Occipital lobe (tissue), 1 donor: ENCODE measurements at regions not wholly inside any gene's neighbourhood (a gene's known extent, or its start where the extent isn't known, plus 50 kb on each side); places are given as distances from the start of the nearest gene placed in this dataset.
"Not testable (repeated sequence)": the region's sequence is repeated elsewhere in the genome, so short reads cannot be mapped to it uniquely, and the experiment has no call there.

Experiments used
- DNase-seq: peaks from one replicate; lab custom pipeline; 2025; lab: John Stamatoyannopoulos, UW

DNA sequence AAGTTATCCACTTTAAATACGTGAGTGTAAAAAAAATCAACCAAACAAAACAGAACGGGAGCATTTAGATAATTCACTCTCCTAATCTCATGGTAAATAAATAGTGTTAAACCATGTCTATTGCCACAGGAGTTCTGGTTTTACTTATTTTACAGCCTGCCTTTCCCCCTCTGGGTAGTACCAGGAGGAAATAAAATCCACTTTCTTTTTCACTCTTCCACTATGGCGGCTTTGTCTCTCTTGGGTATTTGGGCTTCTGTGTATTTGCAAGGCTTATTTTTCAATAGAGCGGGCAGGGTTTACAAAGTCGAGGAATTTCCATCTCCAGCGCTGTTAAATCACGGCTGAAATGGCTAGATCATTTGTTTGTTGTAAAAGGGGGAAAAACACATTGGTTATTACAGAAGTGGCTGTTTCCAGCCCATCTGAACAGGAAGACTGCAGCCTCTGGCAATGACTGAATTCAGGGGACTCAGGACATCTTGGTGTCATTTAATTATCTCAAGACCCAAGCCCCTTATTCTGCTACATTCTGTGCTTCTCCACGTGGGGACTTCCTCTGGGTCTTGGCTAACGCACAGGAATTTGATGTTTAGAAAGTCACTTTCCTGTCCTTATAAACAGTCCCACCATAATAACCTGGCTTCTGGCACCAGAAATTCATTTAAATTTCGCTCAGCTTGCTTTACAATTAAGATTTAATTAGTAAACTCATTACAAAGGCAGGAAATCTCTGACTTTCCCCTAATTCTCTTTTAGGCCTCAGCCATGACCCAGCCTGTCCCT, 323.9 kb downstream of the GATA3 start:
- DNase-seq = no peak

DNA sequence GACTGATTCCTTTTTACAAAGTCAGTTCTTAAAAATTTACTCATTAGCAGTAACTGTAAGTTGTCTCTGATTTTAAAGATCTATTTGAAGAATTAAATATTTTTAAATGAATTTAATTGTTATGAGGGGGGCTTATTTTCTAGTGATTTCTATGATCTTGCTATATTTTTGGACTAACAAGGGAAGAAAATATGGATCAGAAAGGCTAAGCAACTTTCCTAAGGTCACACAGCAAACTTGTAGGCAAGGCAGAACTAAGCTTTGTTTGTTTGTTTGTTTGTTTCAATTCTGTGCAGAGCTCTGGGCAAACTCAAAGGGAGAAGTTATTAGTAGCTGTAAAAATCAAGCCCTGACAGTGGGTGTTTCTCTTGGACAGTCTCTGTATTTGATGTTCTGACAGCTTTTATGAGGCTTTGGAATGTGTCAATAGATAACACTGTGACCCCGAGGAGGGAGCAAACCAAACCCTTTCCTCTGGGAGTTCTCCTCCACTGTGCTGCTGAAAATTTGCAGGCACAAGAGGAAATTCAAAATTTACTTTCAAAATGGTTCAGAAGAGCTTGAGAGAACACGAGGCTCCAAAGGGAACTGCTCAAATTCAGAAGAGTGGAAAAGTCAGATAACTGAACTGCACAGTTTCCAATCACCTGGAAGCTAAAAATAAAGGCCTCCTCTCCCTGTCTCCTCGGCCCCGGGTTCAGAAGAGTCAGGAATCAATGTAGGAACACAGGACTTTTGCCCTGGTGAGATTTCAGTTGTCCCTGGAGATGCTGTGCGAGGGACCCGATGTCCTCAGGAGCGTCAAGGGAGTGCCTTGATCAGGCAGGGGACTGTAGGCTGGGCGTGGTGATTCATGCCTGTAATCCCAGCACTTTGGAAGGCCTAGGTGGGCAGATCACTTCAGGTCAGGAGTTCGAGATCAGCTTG, 325.7 kb downstream of the GATA3 start:
- no peak for DNase-seq

DNA sequence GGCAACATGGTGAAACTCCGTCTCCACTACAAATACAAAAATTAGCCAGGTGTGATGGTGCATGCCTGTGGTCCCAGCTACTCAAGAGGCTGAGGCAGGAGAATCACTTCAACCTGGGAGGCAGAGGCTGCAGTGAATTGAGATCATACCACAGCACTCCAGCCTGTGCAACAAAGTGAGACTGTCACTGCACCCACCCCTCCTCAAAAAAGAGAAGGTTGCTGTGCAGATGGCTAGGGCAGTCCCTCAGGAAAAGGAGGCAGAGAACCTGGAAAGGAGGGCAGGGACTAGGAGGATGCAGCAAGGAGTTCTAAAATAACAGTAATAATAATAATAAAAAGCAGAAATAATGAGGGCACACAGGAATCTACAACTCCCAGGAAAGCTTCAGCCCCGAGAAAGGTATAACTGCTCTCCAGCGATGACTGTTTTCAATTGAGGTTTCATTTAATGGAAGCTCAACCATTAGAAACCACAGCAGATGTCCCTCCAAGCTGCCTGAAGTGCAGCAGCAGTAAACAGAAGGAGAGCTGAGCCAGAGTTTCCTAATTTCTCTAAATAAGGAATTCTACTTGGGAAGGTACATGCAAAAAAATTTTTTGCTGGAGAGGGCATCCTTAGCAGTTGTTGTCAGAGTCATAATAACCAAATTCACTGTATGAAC, 326.5 kb downstream of the GATA3 start:
- no peak for DNase-seq

DNA sequence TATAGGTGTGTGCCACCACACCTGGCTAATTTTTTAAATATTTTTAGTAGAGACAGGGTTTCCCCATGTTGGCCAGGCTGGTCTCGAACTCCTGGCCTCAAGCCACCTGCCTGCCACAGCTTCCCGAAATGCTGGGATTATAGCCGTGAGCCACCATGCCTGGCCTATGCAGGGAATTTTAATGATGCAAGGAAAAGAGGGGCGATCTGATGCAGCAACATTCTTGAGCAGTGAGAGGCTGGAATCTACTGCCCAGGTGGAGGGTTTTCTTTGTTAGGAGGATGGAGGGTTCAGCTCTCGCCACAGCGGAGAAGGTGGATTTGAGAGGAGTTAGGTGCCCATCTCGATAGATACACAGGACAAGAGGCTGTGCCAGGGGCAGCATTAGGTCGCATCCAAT, 332.3 kb downstream of the GATA3 start:
- DNase-seq = no peak

DNA sequence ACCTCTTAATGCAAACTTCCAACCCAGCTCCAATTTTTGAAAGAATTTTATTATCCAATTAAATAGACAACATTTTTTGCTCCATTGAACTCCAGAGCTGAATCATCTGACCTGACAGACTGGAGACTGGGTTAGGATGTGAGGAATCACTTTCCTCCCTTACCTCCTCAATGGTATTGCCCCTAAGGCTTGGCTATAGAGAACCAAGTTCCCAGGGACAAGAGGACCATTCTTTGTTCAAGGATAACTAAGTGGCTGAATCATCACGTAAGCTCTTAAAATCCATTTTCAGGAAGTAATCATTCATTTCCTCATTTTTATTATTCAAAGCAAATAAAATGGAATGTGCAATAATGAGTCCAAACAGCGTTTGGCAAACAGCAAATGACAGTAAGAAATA, 335.1 kb downstream of the GATA3 start:
- no peak for DNase-seq

DNA sequence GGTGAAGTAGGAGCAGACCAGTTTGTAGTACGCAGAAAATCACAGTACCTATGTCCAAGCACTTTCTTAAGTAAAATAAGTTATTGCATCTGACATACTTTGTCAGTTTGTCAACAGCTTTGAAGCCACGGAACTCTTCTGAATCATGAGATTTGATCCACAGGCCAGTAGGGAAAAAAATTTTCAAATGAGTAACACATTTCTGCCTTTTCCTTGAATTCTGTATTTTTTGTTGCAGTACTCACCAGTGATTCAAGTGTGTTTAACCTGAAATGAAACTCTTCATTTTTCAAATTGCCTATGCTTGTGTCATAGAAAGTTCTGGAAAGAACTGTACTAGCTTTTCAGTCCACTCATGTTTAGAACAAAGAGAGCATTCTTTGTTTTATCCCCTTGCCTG, 337.7 kb downstream of the GATA3 start:
- DNase-seq = no peak

DNA sequence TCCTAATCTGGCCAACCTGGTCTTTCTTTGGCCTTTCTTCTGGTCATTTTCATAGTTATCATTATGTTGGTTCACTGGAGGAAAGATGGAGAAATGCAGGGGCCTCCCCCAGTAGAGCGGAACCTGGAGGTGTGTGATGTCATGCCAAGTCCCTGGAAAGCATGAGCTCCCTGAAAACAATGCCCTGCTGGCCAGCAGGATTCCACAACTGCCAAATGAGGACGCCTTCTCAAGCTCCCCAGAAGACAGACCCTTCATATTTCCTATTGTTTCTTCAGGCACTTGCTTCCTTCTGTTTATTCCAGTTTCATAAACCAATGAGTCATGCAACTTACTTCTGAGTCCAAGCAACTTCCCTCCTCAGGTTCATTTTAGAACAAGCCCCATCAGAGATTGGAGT, 339.0 kb downstream of the GATA3 start:
- DNase-seq = no peak

DNA sequence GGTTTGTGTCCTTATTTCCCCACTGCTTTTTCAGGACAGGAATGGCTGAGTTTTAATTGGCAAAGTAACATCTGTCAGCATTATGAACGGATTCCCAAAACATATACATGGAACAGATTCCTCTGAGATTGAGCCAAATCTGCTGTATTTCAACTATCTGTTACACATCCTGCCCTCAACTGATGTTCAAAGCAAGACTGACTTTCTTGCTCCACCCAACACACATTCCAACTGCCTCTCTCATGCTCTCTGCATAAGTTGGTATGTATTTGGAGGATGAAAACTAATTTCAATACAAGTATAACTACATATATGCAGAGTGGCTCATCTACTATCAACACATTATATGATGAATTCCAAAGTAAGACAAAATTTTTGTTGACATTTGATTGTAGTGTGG, 342.2 kb downstream of the GATA3 start:
- no peak for DNase-seq

DNA sequence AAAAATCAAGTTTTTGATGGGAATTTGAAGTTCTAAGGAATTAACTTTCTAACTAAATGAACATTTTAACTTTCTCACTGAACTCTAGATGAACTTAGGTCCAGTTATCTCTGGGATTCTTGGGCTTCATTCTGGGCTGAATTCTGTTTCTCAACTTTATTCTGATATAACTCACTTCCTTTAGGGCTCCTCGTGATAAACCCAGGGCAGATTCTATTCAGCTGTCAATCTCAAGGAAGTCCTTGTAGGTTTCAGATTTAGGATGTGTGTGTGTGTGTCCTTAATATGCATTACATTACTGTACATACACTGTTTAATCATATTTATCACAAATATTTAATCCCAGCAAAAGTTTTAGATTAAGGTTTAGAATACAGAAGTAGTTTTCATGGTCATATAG, 344.3 kb downstream of the GATA3 start:
- DNase-seq = no peak

DNA sequence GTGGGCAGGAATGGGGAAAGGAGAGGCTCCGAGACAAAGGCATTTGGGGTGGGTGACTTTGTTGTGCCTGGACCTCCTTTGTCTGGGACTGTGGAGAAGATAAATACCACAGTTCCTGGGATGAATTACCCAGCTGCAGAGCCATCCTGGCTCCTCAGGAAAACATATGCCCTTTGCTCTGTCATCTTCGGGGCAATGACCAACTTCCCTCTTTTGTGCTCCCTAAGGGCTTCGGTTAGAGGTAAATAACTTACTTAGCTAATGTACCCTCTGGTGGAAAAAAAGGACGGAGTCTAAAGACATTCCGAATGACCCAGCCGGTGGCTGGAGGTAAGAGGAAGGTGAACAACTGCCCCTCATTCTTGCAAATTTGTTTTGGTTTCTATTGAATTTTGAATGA, 345.7 kb downstream of the GATA3 start:
- no peak for DNase-seq

DNA sequence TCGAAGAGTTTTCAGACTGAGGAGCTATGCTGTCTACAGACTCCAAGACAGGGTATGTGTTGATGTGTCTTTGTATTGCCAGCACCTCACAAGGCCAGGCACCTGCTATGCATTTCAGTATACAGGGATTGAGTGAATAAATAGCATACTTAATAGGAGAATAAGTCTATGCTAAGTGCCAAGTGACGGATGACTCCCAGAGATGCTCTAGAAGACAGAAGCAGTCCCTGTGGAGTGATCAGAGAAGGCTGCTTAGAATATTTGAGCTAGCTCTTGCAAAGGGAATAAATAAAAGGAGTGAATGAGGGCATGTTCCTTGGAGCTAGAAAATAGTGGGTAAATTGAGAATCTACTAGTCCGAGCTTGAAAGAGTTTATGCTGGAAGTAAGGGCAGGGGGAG, 346.4 kb downstream of the GATA3 start:
- DNase-seq = no peak

DNA sequence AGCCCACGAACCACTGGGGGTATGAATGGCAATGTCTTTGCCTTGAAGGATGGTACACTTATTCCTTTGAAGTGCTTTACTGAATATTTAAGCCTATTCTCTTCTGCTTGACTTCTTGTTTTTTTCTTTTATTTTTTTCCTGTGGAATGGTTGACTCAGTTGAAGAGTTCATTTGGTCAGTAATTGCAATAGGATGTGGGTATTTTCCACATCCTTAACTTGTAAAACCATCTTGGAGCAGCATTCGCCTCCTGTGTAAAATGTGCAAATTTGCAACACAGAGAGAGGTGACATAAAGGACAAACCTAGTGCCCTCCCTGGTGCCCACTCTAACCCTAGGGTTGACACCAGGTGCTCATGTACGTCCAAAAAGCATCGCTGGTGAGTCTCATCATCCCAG, 347.0 kb downstream of the GATA3 start:
- no peak for DNase-seq

DNA sequence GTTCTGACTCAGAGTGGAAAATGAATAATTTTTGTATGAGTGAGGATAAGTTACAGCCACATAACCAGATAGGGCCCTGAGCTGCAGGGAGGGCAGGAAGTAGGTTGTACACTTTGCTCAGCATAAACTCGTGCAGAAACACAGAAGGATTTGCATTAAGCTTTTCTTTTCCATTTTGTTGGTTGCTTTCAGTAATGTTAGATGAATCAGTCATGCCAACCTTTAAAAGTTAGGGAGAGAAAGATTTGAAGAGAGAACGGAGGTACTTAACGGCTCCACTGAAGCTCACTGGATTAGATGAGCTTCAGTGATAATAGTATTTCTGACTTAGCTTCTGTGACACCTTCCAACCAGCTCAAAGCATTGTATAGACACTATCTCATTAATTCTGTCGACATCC, 348.1 kb downstream of the GATA3 start:
- DNase-seq = no peak

DNA sequence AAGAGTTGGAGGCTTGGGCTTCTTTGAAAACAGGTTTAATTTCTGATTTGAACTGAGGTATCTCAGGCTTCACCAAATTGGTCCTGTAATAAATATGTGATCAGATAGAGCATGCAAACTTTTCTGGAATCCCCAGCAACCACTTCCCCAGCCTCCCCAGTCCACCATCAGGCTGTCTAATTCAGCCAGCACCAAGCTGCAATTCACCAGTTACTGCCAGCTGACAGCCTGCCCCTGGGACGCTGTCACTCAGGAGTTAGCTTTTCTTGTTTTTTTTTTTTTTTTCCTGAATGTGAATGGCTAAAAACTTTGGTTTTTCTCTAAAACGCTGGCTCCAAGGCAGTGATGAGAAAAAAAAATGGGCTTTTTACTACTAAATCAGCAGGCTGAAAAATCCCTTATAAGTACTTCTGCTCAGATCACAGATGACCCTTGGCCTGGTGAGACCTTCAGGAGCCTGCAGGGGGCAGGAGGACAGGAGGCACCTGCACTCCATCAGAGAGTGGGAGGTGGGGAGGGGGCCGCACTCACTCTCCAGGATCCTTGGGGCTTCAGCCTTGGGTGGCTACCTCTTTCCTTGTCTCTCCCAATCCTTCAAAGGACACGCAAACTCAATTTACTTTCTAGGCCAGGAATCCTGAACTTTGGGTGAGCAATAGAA, 349.4 kb downstream of the GATA3 start:
- DNase-seq = no peak

DNA sequence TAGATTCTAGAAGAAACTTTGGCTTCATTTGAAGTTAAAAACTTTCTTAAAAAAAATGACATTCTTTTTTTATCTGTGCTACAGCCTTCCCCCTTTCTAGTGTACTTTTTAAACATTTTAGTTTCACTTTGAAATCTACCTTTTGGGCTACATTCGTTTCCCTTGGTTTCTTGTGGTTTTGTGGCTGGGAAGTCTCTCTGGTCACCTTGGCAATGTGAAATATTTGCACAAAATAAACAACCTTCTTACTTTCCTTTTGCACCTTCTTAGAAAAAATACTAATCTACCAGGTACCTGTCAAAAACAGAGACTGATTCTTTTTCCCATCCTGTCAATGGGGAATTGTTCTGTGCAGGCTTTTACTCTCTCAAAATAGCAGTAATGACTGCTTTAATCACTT, 350.2 kb downstream of the GATA3 start:
- DNase-seq = no peak

DNA sequence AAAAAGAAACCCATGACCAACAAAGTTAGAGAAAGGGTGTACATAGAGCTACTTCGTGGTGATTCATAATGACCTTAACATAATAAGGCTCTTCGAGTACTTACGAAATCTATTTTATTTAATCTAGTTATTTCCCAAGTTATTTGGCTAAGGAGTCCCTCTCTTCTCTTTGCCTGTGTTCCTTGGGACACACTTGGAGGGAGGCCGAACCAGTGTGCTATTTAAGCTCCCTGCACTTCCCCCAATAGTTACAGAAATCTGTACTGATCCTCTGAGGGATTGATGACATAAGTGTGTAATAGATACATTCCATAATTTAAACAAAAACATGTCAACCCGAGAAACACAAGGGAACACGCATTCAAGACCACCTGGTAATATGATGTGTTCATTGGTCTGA, 351.1 kb downstream of the GATA3 start:
- no peak for DNase-seq

DNA sequence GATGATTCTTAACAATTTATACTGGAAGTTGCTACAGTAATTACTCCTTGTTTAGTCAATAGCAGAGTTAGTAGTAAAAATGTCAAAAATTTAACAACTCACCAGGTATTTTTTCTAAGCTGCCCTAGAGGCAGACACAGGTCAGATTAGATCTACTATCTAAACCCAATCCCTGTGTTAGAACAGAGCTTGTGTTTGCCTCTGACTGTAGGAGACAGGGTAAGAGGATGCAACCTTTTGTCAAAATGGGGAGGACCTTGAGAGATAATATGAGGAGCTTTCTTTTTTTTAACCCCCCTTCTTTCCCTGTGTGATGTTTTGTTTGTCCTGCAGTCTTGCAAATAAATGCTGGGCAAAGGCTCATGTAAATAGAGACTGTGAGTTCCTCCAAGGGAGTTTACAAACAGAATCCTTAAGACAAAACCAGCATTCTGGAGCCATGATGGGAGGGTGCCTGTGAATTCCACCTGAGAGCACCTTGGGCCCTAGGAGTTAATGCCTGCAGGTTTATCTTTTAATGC, 353.1 kb downstream of the GATA3 start:
- DNase-seq = no peak

DNA sequence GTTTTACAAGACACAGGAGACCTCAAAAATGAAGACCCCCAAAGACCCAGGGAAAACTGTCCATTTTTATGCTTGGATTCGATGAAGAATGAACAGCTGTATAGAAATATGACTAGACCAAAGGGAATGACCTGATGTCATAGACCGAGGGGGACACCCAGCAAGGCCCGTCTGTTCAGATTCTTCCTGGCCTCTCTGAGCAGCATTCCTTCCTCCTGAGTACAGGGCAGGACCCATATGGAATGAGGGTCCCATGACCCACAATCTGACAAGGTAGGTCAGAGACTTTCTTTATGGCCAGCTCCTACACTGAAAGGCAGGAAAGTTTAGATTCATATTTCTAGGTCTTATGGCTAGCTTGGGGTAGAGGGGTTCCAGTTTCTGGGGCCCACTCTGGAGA, 356.0 kb downstream of the GATA3 start:
- no peak for DNase-seq

DNA sequence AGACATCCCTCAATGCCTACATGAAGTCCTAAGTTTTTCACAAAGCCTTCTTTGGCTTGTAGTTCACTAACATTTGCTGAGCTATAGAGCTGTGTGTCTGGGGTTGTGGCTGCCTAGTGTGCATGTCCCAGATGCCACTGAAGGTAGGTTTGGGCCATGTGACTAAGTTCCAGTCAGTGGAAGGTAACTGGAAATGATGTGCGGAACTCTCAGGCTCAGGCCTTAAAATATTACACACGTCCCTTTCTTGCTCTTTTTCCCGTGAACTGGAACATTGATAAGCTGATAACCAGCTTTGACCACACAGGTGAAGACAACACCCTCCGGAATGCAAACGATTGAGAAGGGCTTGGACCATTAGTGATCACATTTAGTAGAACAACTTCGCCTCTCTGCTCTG, 358.1 kb downstream of the GATA3 start:
- no peak for DNase-seq

DNA sequence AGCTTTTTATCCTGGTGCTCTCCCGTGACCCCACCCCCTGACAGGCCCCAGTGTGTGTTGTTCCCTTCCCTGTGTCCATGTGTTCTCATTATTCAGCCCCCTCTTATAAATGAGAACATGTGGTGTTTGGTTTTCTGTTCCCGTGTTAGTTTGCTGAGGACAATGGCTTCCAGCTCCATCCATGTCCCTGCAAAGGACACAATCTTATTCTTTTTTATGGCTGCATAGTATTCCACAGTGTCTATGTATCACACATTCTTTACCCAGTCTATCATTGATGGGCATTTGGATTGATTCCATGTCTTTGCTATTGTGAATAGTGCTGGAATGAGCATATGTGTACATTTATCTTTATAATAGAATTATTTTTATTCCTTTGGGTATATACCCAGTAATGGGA, 360.5 kb downstream of the GATA3 start:
- DNase-seq = not testable (repeated sequence)

DNA sequence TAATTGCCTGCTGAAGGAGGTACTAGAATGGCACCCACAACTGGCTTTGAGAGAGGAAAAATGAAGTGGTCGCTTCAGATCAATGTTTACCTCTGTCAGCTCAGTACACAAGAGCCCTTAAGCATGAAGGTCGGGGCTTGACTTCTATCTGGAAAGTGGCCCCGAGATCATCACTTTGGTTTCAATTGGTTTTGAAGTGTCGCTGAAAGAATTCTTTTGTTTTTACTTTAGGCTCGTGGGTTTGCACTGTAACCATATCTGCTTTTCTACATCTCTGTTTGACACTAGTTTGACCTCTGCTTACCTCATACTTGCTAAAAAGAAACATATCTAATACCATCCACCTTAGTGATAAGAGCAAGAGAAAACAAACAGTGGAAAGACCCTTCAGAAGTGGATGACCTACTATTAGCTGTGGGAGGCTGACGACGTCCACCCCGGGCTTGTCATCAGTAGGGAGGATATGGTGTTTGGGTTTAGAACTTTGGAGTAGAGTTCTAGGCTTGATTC, 361.8 kb downstream of the GATA3 start:
- no peak for DNase-seq
